ENCODE measurements at regions not wholly inside any gene's neighbourhood (a gene's known extent, or its start where the extent isn't known, plus 50 kb on each side); places are given as distances from the start of the nearest gene placed in this dataset.

GRCh38 chr14:87264796-87265195 is 728.2 kb downstream of the GALC start:
- no peak for TF ChIP-seq CTCF (IDR thresholded peaks at IDR 0.05; ENCODE audit: poor library complexity)
- TF ChIP-seq EZH2 (IDR thresholded peaks at IDR 0.05; ENCODE audit: borderline replicate concordance) = no peak

All from hepatocyte (in vitro differentiated cells).